Hippocampal formation (tissue), 2 donors: ENCODE measurements at regions not wholly inside any gene's neighbourhood (a gene's known extent, or its start where the extent isn't known, plus 50 kb on each side); places are given as distances from the start of the nearest gene placed in this dataset.

Experiments
- DNase-seq, 2 donors: peaks; one replicate each; lab custom pipeline; 2025; lab: John Stamatoyannopoulos, UW

- no peak for DNase-seq
Observed at GRCh38 chr5:174288439-174288838, 242.9 kb downstream of the NSG2 start.

- DNase-seq = no peak
Observed at GRCh38 chr5:174291162-174291561, 245.7 kb downstream of the NSG2 start.

- DNase-seq = no peak
Observed at GRCh38 chr5:174292348-174292747, 246.8 kb downstream of the NSG2 start.

- no peak for DNase-seq
Observed at GRCh38 chr5:174293006-174293405, 247.5 kb downstream of the NSG2 start.

- no peak for DNase-seq
Observed at GRCh38 chr5:174293481-174293880, 248.0 kb downstream of the NSG2 start.

- DNase-seq = no peak
Observed at GRCh38 chr5:174294891-174295620, 249.6 kb downstream of the NSG2 start.

GRCh38 chr5:174295702-174296436, 250.4 kb downstream of the NSG2 start:
- DNase-seq = no peak

- no peak for DNase-seq
Observed at GRCh38 chr5:174300118-174300940, 254.8 kb downstream of the NSG2 start.

- no peak for DNase-seq
Observed at GRCh38 chr5:174300941-174301761, 255.6 kb downstream of the NSG2 start.

- no peak for DNase-seq
Observed at GRCh38 chr5:174301848-174302625, 256.5 kb downstream of the NSG2 start.

GRCh38 chr5:174303035-174303434, 257.5 kb downstream of the NSG2 start:
- DNase-seq = no peak

GRCh38 chr5:174303437-174304045, 258.0 kb downstream of the NSG2 start:
- no peak for DNase-seq

GRCh38 chr5:174305241-174305681, 259.8 kb downstream of the NSG2 start:
- DNase-seq = no peak

- DNase-seq = no peak
Observed at GRCh38 chr5:174306345-174307030, 261.0 kb downstream of the NSG2 start.

GRCh38 chr5:174307031-174307408, 261.5 kb downstream of the NSG2 start:
- no peak for DNase-seq

GRCh38 chr5:174307656-174308271, 262.3 kb downstream of the NSG2 start:
- no peak for DNase-seq

- DNase-seq = no peak
Observed at GRCh38 chr5:174309131-174309795, 263.8 kb downstream of the NSG2 start.

GRCh38 chr5:174310243-174310642, 264.7 kb downstream of the NSG2 start:
- DNase-seq = no peak

- no peak for DNase-seq
Observed at GRCh38 chr5:174310706-174311105, 265.2 kb downstream of the NSG2 start.
